ENCODE measurements at regions not wholly inside any gene's neighbourhood (a gene's known extent, or its start where the extent isn't known, plus 50 kb on each side); places are given as distances from the start of the nearest gene placed in this dataset.
A peak's percentile ranks its signal among the peaks of the same experiment; 100 is the strongest.

- no peak for FAIRE-seq
These were observed 145.5 kb downstream of the SMAD6 start for GRCh38 chr15:66847565-66847991.

GRCh38 chr15:66848116-66848515 is 146.1 kb downstream of the SMAD6 start:
- DNase-seq (ENCODE audit: extremely low spot score, insufficient read length, low read depth) = no peak
- FAIRE-seq = no peak

More at GRCh38 chr15:66847565-66847991, 145.5 kb downstream of the SMAD6 start:
- DNase-seq (ENCODE audit: extremely low spot score, insufficient read length, low read depth) = no peak

DNA sequence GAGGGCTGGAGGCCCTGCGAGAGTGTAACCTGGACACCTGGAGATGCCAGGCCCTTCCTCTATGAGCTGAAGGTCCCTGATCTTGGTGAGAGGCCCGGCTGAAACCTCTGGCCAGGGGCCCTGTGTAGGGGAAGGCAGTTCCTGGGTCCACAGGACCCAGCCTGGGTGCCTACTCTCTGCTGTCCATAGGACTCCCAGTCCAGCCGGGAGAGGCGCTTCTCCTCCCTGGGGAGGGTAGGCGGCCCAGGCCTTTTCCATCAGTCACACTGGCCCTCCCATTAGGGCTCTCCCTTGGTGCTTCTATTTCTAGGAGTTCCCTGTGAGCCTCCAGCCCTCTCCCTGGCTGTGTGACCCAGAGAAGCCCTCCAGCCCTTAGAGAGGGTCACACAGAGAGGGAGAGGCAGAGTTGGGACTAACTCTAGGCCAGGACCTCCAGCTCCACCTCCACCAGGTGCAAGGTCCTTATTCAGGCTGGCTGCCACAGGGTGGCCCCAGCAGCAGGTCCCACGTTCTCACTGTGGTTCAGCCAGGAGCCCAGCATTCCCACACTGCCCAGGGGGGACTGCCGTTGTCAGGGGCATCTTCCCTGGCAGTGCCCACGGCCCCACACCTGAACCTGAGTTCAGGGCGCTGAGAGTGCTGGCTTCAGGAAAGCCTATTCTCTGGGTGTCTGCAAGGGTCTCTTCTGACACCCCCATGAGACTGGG is 146.8 kb downstream of the SMAD6 start:
- FAIRE-seq (no peak), DNase-seq (ENCODE audit: extremely low spot score, insufficient read length, low read depth) (no peak)

DNA sequence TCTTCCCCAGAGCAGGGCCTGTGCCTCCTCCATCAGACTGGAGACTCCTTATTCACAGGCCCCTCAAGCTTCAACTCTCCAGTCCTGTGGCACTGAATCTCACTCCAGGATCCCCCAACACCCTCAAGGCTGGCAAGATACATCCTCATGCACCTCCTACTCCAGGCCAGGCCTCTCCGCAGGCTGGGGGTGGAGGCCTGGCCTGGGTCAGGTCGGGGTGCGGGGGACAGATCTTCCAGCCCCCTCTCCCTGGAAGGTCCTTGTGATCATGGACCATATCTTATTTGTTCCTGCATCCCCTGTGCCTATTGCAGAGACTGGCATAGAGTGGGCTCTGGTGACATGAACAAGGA is 147.3 kb downstream of the SMAD6 start:
- FAIRE-seq = no peak

DNA sequence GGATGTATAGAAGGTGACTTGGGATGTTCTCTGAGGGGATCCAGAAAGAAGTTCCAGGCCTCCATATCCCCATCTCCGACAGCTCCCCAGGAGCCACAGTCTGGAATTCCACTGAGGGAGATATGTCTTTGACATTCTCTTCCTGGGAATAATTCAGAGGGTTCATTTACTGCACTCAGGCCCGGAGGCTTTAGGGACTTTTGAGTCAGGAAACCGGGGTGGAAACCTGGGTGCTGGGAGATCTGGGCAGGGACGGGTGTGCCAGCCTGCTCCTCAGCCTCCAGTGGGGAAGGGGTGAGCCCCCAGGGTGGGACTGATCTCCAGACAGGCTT is 147.7 kb downstream of the SMAD6 start:
- FAIRE-seq (no peak), DNase-seq (ENCODE audit: extremely low spot score, insufficient read length, low read depth) (no peak)

More for the DNA sequence above, 147.3 kb downstream of the SMAD6 start:
- no peak for DNase-seq (ENCODE audit: extremely low spot score, insufficient read length, low read depth)

GRCh38 chr15:66850078-66850991 is 148.3 kb downstream of the SMAD6 start:
- no peak for DNase-seq (ENCODE audit: extremely low spot score, insufficient read length, low read depth)
- no peak for FAIRE-seq

DNA sequence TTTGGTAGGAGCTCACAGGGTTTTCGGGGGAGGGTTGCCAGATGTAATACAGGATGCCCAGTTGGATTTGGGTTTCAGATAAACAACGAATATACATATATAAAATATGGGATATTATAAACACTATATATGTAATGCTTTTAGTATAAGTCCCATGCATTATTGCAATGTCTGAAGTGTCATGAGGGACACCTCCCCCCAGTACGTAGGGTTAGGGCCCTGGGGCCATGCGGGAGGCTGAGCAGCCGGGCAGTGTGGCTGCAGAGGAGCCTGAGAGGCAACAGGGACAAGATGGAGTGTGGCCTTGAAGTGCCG is 148.9 kb downstream of the SMAD6 start:
- no peak for DNase-seq (ENCODE audit: extremely low spot score, insufficient read length, low read depth)
- no peak for FAIRE-seq

- FAIRE-seq (peak; percentile 75), DNase-seq (ENCODE audit: extremely low spot score, insufficient read length, low read depth) (peak; percentile 84)
These were observed 149.5 kb downstream of the SMAD6 start for GRCh38 chr15:66851311-66852063.

DNA sequence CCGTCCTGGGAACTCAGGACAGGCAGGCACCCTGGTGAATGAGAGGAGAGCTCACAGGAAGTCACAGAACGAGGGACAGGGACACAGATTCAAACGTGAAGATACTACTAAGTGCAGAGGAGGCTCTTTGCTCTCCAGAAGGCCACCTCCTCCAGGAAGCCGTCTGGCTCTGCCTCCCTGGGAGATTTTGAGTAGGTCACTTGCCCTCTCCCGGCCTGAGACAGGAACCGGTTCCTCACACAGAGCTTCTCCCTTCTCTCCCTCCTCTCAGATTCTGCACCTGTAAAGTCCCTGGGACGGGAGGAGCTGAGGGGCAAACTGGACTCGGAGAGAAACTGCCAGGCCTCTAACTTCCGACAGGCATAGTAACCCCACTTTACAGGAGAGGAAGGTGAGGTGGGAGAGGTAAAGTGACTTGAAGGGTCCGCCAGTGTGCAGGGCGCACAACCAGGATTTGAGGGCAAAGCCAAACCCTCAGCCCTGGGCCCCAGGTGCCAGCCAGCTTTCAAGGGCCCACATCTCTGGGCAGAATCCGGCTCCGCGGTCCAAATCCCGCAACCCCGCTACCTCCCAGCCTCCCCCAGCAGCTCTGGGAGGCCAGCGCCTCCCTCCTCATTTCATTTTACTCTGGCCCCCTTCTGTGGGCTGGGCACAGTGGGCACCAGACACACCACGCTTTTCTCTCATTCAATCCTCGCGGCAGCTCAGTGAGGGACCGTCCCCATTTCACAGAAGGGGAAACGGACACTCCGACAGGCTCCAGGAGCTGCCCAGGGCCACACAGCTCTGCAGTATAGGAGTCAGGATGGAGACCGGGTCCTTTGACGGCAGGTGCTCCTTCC is 150.2 kb downstream of the SMAD6 start:
- FAIRE-seq (no peak), DNase-seq (ENCODE audit: extremely low spot score, insufficient read length, low read depth) (no peak)

GRCh38 chr15:66854012-66854965 is 152.3 kb downstream of the SMAD6 start:
- FAIRE-seq = no peak
- DNase-seq (ENCODE audit: extremely low spot score, insufficient read length, low read depth) = no peak

DNA sequence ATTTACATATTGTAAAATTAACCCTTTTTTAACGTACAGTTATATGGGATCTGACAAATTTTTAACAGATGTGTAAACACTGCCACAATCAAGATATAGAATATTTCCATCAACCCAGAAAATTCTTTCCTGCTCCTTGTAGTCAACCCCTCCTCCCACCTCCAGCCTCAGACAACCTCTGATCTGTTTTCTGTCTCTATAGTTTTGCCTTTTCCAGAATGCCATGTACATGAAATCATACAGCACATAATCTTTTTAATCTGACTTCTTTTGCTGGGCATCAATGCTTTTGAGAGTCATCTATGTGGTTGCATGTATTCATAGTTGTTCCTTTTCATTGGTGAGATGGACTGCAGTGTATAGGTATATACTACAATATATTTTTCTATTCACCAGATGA is 153.0 kb downstream of the SMAD6 start:
- FAIRE-seq = no peak
- DNase-seq (ENCODE audit: extremely low spot score, insufficient read length, low read depth) = no peak

DNA sequence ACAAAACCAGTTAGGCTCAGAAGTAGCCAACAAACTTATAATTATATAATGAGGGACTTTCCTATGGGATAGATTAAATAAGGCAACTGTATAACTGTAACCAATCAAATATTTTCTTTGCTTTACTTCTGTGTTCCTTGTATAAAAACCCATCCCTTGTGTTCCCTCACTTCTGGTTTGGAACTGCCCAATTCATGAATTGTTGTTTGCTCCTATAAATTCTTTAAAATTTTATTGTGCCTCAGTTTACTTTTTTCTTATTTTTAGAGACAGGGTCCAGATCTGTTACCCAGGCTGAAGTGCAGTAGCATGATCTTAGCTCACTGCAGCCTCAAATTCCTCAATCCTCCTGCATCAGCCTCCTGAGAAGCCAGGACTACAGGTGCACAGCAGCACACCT is 155.7 kb downstream of the SMAD6 start:
- no peak for DNase-seq (ENCODE audit: extremely low spot score, insufficient read length, low read depth)
- no peak for FAIRE-seq

DNA sequence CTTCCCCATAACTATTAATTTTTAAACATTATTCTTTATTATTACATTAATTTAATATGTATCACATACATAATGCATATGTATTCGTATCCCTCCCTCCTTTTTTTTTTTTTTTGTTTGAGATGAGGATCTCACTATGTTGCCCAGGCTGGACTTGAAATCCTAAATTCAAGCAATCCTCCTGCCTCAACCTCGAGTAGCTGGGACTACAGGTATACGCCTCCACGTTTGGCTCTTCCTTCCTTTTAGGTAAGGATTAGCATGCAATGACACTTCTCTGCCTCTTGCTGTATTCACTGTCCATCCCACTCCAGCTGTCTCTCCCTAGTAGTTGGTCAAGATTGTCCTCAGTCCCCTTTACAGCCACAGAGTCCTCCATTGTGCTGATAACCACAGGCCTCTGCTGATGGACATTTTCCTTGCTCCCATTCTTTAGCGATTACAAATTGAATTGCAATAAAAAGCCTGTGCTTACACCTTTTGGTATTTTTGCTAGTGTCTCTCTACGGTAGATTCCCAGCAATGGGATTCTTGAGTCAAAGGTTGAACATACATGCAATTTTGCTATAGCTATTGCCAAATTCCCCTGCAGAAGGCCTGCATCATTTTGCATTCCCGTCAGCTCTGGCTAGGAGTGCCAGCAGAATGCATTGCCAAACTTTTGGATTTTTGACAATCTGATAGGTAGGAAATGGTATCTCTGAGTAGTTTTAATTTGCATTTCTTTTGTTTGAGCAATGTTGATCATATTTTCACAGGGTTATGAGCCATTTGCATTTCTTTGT is 156.6 kb downstream of the SMAD6 start:
- DNase-seq (ENCODE audit: extremely low spot score, insufficient read length, low read depth) = no peak

DNA sequence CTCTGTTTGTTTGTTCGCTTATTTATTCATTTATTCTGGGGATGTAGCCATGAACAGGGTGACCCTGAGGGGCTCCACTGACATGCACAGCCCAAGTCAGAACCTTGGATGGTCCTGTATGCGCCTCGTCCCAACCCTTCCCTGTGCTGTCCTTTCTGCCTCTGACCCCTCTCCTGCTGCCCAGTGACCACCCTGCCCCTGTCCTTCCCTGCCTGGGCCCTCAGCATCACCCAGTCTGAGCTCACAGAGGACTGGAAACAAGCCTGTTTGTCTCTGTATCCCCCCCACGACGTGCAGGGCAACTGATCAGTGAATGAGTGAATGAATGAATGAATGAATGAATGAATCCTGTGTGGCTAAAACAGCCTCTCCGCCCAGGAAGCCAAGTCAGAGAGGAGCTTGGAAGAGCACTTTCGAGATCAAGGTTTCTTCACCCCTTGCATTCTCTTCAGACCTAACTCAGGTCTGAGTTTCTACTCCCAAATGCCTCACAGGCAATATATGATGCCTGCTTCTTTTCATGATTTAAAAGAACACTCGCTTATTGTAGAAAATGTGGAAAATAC is 157.7 kb downstream of the SMAD6 start:
- no peak for FAIRE-seq
- no peak for DNase-seq (ENCODE audit: extremely low spot score, insufficient read length, low read depth)

More for the DNA sequence above, 156.6 kb downstream of the SMAD6 start:
- FAIRE-seq = no peak

- FAIRE-seq = no peak
These were observed 158.8 kb downstream of the SMAD6 start for GRCh38 chr15:66860844-66861243.

DNA sequence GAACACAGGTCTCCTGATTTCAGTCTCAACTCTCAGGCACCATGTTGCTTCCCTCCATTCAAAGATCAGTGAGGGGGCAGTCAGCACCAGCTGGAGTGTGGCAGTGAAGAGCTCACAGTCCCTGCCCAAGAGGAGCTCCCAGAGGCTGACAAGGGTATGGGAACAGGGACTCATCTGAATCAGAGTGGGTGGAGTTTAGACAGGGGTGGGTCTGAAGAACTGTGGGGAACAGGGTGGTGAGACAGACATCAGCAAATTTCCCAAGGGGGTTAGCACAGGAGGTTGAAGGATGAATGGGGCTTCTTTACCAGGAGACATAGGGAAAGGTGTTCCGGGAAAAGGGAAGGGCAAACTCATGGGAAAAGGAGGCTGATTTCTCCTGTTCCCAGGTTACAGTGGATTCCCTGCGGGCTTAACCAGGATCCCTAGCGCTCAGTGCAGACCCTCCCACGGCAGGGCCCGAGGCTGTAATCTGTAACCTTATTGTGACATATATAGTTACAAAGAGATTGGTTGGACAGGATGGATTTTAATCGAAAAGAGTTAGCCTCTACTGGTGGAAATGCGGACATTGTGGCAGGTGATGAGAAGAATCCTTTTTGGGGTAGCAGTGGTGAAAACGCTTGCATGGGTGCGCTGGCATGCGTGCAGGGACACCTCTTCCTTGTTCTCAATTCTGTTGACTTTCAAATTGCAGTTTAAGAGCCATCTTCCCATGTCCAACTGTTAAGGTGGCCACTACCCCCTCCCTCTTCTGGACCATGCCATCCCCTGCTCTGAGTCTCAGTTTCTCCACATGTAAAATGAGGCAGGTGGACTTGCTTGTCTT is 160.3 kb downstream of the SMAD6 start:
- no peak for DNase-seq (ENCODE audit: extremely low spot score, insufficient read length, low read depth)
- no peak for FAIRE-seq

More at GRCh38 chr15:66860844-66861243, 158.8 kb downstream of the SMAD6 start:
- DNase-seq (ENCODE audit: extremely low spot score, insufficient read length, low read depth) = no peak

DNA sequence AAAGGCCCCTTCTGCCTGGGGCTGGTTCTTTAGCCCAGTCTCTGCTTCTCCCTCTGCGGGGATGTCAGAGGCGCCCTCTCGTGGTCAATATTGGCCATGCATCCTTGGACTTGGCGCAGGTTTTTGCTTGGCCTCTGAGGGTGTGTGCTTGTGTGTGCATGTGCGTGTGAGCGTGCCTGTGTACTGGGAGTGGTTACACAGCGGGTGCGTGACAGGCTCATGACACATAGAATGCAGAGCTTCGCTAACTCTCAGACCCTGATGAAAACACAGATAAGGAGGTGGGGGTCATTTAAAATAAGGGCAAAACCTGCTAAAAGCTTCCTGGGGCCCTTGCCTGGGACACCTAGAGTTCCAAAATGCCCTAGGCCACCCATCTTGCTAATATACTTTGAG is 160.9 kb downstream of the SMAD6 start:
- DNase-seq (ENCODE audit: extremely low spot score, insufficient read length, low read depth) = peak; percentile 60

More for the DNA sequence above, 160.9 kb downstream of the SMAD6 start:
- peak; percentile 89 for FAIRE-seq

Data from GM18507 (cell line).